SIG-M5 treated with dmso at 0.1 percent for 504 hours (cell line): ENCODE measurements at regions not wholly inside any gene's neighbourhood (a gene's known extent, or its start where the extent isn't known, plus 50 kb on each side); places are given as distances from the start of the nearest gene placed in this dataset.
A peak's percentile ranks its signal among the peaks of the same experiment; 100 is the strongest.
"Not testable (repeated sequence)": the region's sequence is repeated elsewhere in the genome, so short reads cannot be mapped to it uniquely, and the experiment has no call there.

ENCODE experiments used
- DNase-seq: peaks from one replicate; lab custom pipeline; 2025; ENCODE audit not compliant: unreplicated experiment; lab: John Stamatoyannopoulos, UW

GRCh38 chr5:96528826-96529474, 95.9 kb upstream of the PCSK1 start:
- no peak for DNase-seq

- no peak for DNase-seq
These were observed 96.5 kb upstream of the PCSK1 start for GRCh38 chr5:96529559-96529958.

- no peak for DNase-seq
These were observed 97.9 kb upstream of the PCSK1 start for GRCh38 chr5:96530901-96531300.

GRCh38 chr5:96533371-96533770, 100.3 kb upstream of the PCSK1 start:
- no peak for DNase-seq

GRCh38 chr5:96537386-96537785, 104.3 kb upstream of the PCSK1 start:
- peak; percentile 35 for DNase-seq

- DNase-seq: no peak
These were observed 105.8 kb upstream of the PCSK1 start for GRCh38 chr5:96538808-96539250.

GRCh38 chr5:96546120-96546519, 113.1 kb upstream of the PCSK1 start:
- DNase-seq: no peak

GRCh38 chr5:96547486-96547885, 114.4 kb upstream of the PCSK1 start:
- no peak for DNase-seq

GRCh38 chr5:96548905-96549304, 113.3 kb upstream of the CAST start:
- no peak for DNase-seq

- not testable (repeated sequence) for DNase-seq
These were observed 101.3 kb upstream of the CAST start for GRCh38 chr5:96560857-96561256.

GRCh38 chr5:96562614-96563013, 99.6 kb upstream of the CAST start:
- no peak for DNase-seq

- DNase-seq: no peak
These were observed 98.4 kb upstream of the CAST start for GRCh38 chr5:96563816-96564215.

- DNase-seq: no peak
These were observed 96.5 kb upstream of the CAST start for GRCh38 chr5:96565582-96566265.

- no peak for DNase-seq
These were observed 95.2 kb upstream of the CAST start for GRCh38 chr5:96566833-96567587.

- no peak for DNase-seq
These were observed 92.8 kb upstream of the CAST start for GRCh38 chr5:96569332-96569731.

- DNase-seq: no peak
These were observed 92.4 kb upstream of the CAST start for GRCh38 chr5:96569770-96570169.

- DNase-seq: no peak
These were observed 89.2 kb upstream of the CAST start for GRCh38 chr5:96572864-96573512.

GRCh38 chr5:96573513-96573894, 88.7 kb upstream of the CAST start:
- DNase-seq: no peak

- no peak for DNase-seq
These were observed 85.3 kb upstream of the CAST start for GRCh38 chr5:96576876-96577275.

GRCh38 chr5:96577909-96578308, 84.3 kb upstream of the CAST start:
- no peak for DNase-seq

GRCh38 chr5:96579711-96580110, 82.5 kb upstream of the CAST start:
- no peak for DNase-seq

GRCh38 chr5:96582343-96582742, 79.8 kb upstream of the CAST start:
- no peak for DNase-seq
